GM21825 (cell line): ENCODE measurements at regions not wholly inside any gene's neighbourhood (a gene's known extent, or its start where the extent isn't known, plus 50 kb on each side); places are given as distances from the start of the nearest gene placed in this dataset.

ENCODE experiments used
- ATAC-seq: cut with Tn5 transposase; IDR thresholded peaks from one replicate; pipeline ENCODE4 v1.9.1; 2021; ENCODE audit warnings: mild to moderate bottlenecking, moderate library complexity; ENCODE audit not compliant: unreplicated experiment

- ATAC-seq: no peak
Observed at GRCh38 chr9:81833563-81834345, 94.5 kb upstream of the SPATA31D4 start.

DNA sequence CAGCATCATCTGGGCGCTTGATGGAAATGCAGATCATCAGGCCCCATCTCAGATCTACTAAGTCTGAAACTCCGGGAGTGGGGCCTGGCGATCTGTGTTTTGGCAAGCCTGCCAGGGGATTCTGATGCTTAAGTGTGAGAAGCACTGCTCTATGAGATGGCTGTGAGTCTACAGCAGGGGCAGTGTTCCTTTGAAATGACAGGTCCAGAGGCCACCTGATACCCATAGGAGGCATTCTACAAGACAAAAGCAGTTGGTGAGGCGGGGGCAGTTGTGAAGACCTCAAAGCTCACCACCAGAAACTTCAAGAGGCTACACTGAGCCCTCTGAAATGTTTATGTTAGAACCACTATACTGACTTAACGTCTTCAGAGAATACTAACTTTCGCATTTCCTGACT, 86.9 kb upstream of the SPATA31D4 start:
- ATAC-seq: no peak

DNA sequence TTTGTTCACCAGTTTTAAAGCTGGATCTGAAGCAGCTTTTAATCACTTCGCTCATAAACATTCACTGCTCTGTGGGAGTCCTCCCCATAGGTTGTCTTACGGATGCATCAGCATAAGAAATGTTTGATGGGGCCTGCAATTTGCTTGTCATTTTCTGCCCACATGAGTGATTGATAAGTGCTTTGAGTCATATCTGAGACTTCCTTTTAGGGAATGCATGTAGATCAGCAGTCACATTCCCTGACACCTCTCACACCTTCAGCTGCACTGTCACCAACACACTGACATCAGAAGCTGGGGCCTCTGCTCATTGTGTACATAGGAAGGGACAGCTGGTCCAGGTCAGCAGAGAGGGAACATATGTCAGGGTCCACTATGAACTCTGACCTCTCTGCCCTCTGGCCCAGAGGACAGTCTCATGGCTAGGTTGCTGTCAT, 84.1 kb upstream of the SPATA31D4 start:
- no peak for ATAC-seq

- ATAC-seq: no peak
Observed at GRCh38 chr9:81847181-81847915, 80.9 kb upstream of the SPATA31D4 start.

DNA sequence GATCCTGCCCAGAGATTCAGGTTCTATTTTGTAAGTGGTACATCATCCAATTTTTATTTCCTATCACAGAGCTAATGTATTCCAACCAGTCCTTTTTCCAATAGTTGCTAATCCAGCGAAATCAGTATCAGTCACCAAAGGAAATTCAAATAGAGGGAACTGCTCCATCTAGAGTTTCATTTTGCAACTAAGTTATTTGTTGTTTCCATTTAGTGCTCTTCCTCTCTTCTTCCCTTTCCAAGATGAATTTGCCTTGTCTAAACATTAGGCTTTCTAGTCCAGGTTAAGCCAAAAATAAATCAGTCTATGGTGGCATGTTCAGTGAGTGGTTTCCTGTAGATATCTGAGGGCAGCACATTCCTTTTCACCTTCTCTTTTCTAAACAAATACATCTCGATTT, 79.8 kb upstream of the SPATA31D4 start:
- ATAC-seq: no peak

GRCh38 chr9:81849631-81850259, 78.5 kb upstream of the SPATA31D4 start:
- no peak for ATAC-seq

DNA sequence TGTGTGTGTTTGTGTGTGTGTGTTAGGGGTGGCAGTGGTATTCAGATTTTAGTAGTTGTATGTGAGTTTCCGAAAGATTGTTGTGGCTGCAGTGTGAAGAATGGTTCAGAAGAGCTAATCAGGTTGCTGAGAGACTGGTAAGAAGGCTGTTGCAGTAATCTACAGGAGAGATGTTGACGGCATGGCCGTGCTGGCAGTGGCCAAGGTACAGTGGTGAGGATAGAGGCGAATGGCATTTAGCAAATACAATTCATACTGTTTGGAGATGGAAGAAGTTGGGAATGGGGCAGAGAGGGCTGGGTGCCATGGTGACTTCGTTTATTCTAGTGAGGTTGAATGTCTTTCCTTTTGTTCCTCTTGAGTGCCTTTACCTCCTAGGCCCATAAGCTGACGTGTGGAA, 77.5 kb upstream of the SPATA31D4 start:
- no peak for ATAC-seq

DNA sequence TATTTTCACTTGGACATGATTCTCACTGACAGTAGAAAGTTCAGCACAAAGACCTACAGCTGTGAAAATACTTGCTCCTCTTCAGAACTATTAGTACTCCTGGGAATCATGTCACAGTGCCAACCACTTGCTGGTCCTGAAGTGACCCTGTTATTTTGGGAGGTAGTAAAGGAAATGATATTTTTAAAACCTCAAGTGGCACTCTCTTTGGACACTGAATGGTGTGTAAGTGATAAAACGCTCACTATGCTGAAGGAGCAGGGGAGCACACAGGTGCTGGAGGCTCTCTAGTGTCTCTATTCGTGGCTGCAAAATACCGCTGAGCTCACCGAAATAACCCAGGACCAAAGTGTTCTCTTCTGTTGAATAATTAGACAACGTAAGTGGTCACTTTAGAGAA, 76.9 kb upstream of the SPATA31D4 start:
- no peak for ATAC-seq

DNA sequence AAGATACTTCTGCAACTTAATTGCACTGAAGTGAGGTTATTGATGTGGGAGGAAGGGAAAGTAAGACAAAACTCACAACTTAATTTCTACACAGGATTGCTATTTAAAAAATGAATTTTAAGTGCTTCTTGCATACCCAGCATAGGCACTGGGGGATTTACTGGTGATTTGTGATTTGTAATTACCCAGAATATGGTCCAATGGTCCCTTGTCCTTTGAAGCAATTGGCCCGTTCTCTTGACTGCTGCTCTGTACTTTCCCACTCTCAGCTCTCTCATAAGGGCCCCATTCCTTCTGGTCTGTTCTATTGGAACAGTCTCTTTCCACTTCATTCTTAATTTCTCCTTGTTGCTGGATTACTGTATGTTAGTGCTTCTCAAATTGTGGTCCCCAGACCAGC, 75.4 kb upstream of the SPATA31D4 start:
- ATAC-seq: no peak

- no peak for ATAC-seq
Observed at GRCh38 chr9:81855538-81855937, 72.7 kb upstream of the SPATA31D4 start.

- ATAC-seq: no peak
Observed at GRCh38 chr9:81858657-81859430, 69.4 kb upstream of the SPATA31D4 start.

- ATAC-seq: no peak
Observed at GRCh38 chr9:81860581-81860980, 67.6 kb upstream of the SPATA31D4 start.

GRCh38 chr9:81861644-81862043, 66.6 kb upstream of the SPATA31D4 start:
- ATAC-seq: no peak

DNA sequence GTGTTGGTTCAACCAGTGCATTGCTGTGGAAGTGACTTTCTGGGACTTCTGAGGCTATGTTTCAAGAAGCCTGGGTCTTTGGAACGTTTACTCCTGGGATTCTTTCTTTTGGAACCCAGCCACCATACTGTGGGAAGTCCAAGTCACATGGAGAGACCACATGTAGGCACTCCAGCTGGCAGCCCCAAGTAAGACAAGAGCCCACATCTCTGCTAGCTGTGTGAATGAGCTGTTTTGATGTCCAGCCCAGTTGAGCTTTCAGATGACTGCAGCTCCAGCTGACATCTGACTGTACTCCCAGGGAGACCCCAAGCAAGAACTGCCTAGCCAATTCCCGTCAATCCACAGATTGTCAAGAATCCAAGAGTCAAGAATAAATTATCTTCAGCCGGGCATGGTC, 60.1 kb upstream of the SPATA31D4 start:
- no peak for ATAC-seq

DNA sequence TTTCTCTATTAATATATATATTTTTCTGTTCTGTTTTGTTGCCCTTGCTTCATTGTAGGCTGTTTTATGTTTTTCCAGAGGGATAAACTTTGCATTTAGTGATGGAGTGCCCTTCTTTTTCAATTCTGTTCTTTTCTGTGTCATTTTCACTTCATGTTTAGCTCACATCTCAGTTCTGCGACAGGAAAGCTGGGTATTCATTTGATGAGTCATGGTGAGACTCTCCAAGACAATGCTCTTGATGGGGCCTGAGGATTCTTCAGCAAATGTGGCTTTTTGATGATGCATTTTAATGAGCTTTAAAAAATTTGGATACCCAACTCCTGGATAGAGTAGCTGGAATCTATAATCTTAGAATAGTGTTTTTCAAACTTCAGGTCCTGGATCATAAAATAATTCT, 56.5 kb upstream of the SPATA31D4 start:
- no peak for ATAC-seq

- ATAC-seq: no peak
Observed at GRCh38 chr9:81874250-81874649, 54.0 kb upstream of the SPATA31D4 start.

DNA sequence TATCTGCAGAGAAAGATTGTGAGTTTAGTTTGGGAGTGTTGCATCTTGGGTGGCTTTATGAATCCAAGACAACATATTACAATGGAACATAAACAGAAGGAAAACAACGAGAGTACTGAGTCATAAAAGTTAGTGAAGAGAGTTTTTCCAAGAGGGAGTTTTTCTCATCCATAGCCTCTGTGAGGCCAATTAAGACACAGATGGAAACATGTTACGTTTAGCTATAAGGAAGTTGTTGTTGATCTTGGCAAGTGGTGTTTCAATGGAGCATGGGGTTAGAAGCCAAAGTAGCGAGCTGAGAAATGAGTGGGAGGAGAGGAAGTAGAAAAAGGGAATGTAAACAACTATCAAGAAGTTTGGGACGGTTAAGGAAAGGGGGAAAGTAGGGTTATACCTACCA, 53.3 kb upstream of the SPATA31D4 start:
- no peak for ATAC-seq

DNA sequence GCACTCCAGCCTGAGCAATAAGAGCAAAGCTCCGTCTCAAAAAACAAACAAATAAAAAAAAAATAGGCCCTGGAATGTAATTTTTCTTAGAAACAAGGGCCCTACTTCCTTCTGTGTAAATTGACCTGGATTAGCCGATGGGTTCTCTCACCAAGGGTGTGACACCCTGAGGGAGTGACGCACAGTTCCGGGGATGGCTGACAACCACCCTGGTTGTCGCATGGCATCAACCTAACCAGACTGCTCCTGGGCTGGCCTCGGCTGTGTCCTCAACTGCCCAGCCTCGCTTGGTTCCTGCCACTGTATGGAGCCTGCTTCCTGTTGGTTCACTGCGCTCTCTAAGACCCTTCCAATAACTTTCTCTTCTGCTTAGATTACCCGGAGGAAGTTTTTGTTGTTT, 51.2 kb upstream of the SPATA31D4 start:
- no peak for ATAC-seq
